Fibroblast of villous mesenchyme (primary cell): ENCODE measurements at regions not wholly inside any gene's neighbourhood (a gene's known extent, or its start where the extent isn't known, plus 50 kb on each side); places are given as distances from the start of the nearest gene placed in this dataset.

ENCODE experiments used
- DNase-seq: peaks from one replicate; pipeline ENCODE4 v3.0.0-alpha.2; 2010; ENCODE audit warnings: low read depth
- H3K4me3 ChIP-seq: 2 replicates; pipeline ENCODE4 v1.5.1; 2011; ENCODE audit warnings: low read depth, mild to moderate bottlenecking, low read length
- CTCF ChIP-seq: IDR thresholded peaks from 2 replicates; pipeline ENCODE4 v1.5.1; 2012; ENCODE audit warnings: low read depth, mild to moderate bottlenecking, low read length; ENCODE audit not compliant: insufficient read depth

- no peak overlapping the region for H3K4me3 ChIP-seq
- no peak for TF ChIP-seq CTCF
- DNase-seq: no peak
Measured at GRCh38 chr2:137813176-137813575, 151.1 kb upstream of the HNMT start.

- no peak for DNase-seq
- no peak overlapping the region for H3K4me3 ChIP-seq
- TF ChIP-seq CTCF: no peak
Measured at GRCh38 chr2:137817058-137817457, 147.2 kb upstream of the HNMT start.

GRCh38 chr2:137823196-137823595 lies 141.1 kb upstream of the HNMT start:
- DNase-seq: no peak
- H3K4me3 ChIP-seq: no peak overlapping the region
- no peak for TF ChIP-seq CTCF

GRCh38 chr2:137824501-137824900 lies 139.8 kb upstream of the HNMT start:
- DNase-seq: no peak
- no peak overlapping the region for H3K4me3 ChIP-seq
- TF ChIP-seq CTCF: no peak

GRCh38 chr2:137826373-137827372 lies 137.6 kb upstream of the HNMT start:
- no peak for DNase-seq
- H3K4me3 ChIP-seq: no peak overlapping the region
- TF ChIP-seq CTCF: no peak

- H3K4me3 ChIP-seq: no peak overlapping the region
- no peak for TF ChIP-seq CTCF
- DNase-seq: no peak
Measured at GRCh38 chr2:137828624-137829023, 135.6 kb upstream of the HNMT start.
